ENCODE measurements at regions not wholly inside any gene's neighbourhood (a gene's known extent, or its start where the extent isn't known, plus 50 kb on each side); places are given as distances from the start of the nearest gene placed in this dataset.

- in situ Hi-C loops (cut with HindIII; ENCODE audit: extremely low pct_ligation_motif_present, low pct_unique_long_range_greater_than_20kb) = no loop called here
- no peak for FAIRE-seq
- CTCF ChIA-PET (ENCODE audit: low intra/inter-chr PET ratio, low total read pairs) = no interaction called here
- TF ChIP-seq KDM3A (CRISPR knock-in tag; IDR thresholded peaks at IDR 0.05; ENCODE audit: low read depth) (no peak), TCF7 (IDR thresholded peaks at IDR 0.05; ENCODE audit: low read depth) (no peak), SP140L (CRISPR knock-in tag; IDR thresholded peaks at IDR 0.05; ENCODE audit: borderline replicate concordance) (no peak), RBFOX2 (IDR thresholded peaks at IDR 0.05; ENCODE audit: low read depth, low read length) (no peak), ARID4A (CRISPR knock-in tag; IDR thresholded peaks at IDR 0.05; ENCODE audit: borderline replicate concordance) (no peak), DMTF1 (CRISPR knock-in tag; IDR thresholded peaks at IDR 0.05) (no peak), E2F1 (CRISPR knock-in tag; IDR thresholded peaks at IDR 0.05) (no peak), RORA (CRISPR knock-in tag; IDR thresholded peaks at IDR 0.05) (no peak), MXD3 (CRISPR knock-in tag; IDR thresholded peaks at IDR 0.05) (no peak), CREM (IDR thresholded peaks at IDR 0.05) (no peak), CREM (CRISPR knock-in tag; IDR thresholded peaks at IDR 0.05) (no peak), SIX1 (CRISPR knock-in tag; IDR thresholded peaks at IDR 0.05; ENCODE audit: borderline replicate concordance) (no peak), ZNF710 (CRISPR knock-in tag; IDR thresholded peaks at IDR 0.05; ENCODE audit: borderline replicate concordance) (no peak), ZMAT5 (CRISPR knock-in tag; IDR thresholded peaks at IDR 0.05; ENCODE audit: borderline replicate concordance, low read depth) (no peak), PCBP2 (optimal IDR thresholded peaks at IDR 0.05; ENCODE audit: low read depth, low read length, poor library complexity, severe bottlenecking) (no peak)
Observed at GRCh38 chr1:182217967-182218366, 156.5 kb upstream of the ZNF648 start.

More at GRCh38 chr1:182217967-182218366, 156.5 kb upstream of the ZNF648 start:
- no peak for DNase-seq (ENCODE audit: low spot score)
- H3K27ac ChIP-seq (ENCODE audit: extremely low read length, insufficient read depth, low read length) = no peak overlapping the region
- 100% methylated on average over 2 of the region's 2 CpGs for WGBS (ENCODE audit: low lambda C conversion rate)
- POLR2A ChIA-PET = interaction anchor here (1.0 kb wide), 1 partner anchor 174 kb away, joined by 3 read pairs; the partner anchor contains the start of gene GLUL
- H3K27me3 ChIP-seq (ENCODE audit: control insufficient read depth in 1 of 2, insufficient read depth in 2 of 2, low read length in 2 of 2) = no peaks in the 10 kb centered on the region
- no peak overlapping the region for H2AFZ ChIP-seq (ENCODE audit: low read length)
- H4K20me1 ChIP-seq (ENCODE audit: insufficient read depth, low read length) = no peaks in the 10 kb centered on the region
- H3K4me3 ChIP-seq (replicated peaks in 1 of 3; ENCODE audit: insufficient read depth in 1 of 3, low read depth in 2 of 3, low read length in 3 of 3) = no peak overlapping the region
- H3K9ac ChIP-seq (ENCODE audit: insufficient read depth, low read depth, low read length) = no peak overlapping the region
- no peaks in the 10 kb centered on the region for H3K79me2 ChIP-seq (ENCODE audit: insufficient read depth, low read length)
- 0 out of 2 replicates have a peak, but pooled peaks cover 15% of the 10 kb centered on the region for H3K4me1 ChIP-seq (ENCODE audit: insufficient read depth, low read length)
- H3K36me3 ChIP-seq (replicated peaks in 1 of 2; ENCODE audit: control insufficient read depth in 1 of 2, insufficient read depth in 2 of 2, low read length in 2 of 2) = no peaks in the 10 kb centered on the region
- H3K9me3 ChIP-seq (ENCODE audit: low read length) = no peaks in the 10 kb centered on the region
- no peak overlapping the region for H3K4me2 ChIP-seq (ENCODE audit: low read depth, low read length)
- no TSS peak for BruUV-seq (replicated peaks)
- intact Hi-C loops (cut with micrococcal nuclease; ENCODE audit: unreplicated experiment) = no loop called here
- ATAC-seq = no peak
